ENCODE measurements at regions not wholly inside any gene's neighbourhood (a gene's known extent, or its start where the extent isn't known, plus 50 kb on each side); places are given as distances from the start of the nearest gene placed in this dataset.

GRCh38 chr12:105801351-105801750 lies 337.4 kb downstream of the NUAK1 start:
- H3K9me3 Mint-ChIP-seq = no peaks in the 10 kb centered on the region
- CTCF ChIA-PET = no interaction called here
- H3K4me3 ChIP-seq (ENCODE audit: low read length) = no peak overlapping the region
- no peak for DNase-seq
- no peak for TF ChIP-seq CTCF (IDR thresholded peaks at IDR 0.05)
- no peaks in the 10 kb centered on the region for H3K27me3 Mint-ChIP-seq
- H3K4me1 ChIP-seq (ENCODE audit: insufficient read depth, low read length) = no peaks in the 10 kb centered on the region
- H3K9me3 ChIP-seq (ENCODE audit: control insufficient read depth in 1 of 2, insufficient read depth in 1 of 2, low read length in 2 of 2) = no peaks in the 10 kb centered on the region
- H3K4me3 Mint-ChIP-seq = no peak overlapping the region
- H3K4me1 Mint-ChIP-seq (ENCODE audit: low read depth) = no peaks in the 10 kb centered on the region
- POLR2A ChIA-PET = no interaction called here
- no peaks in the 10 kb centered on the region for H3K36me3 Mint-ChIP-seq (ENCODE audit: low read depth)
- H3K36me3 ChIP-seq (ENCODE audit: insufficient read depth, low read length) = no peaks in the 10 kb centered on the region
- no peak overlapping the region for H3K27ac Mint-ChIP-seq
- no peak for ATAC-seq (ENCODE audit: poor library complexity)
- H3K27ac ChIP-seq (ENCODE audit: low read depth in 1 of 2, low read length in 2 of 2) = no peak overlapping the region
- intact Hi-C loops (cut with DNase I, micrococcal nuclease) = no loop called here
- no peaks in the 10 kb centered on the region for H3K27me3 ChIP-seq (ENCODE audit: control insufficient read depth in 1 of 2, insufficient read depth in 2 of 2, low read length in 2 of 2)

GRCh38 chr12:105803292-105803691 lies 335.5 kb downstream of the NUAK1 start:
- no peaks in the 10 kb centered on the region for H3K27me3 ChIP-seq (ENCODE audit: control insufficient read depth in 1 of 2, insufficient read depth in 2 of 2, low read length in 2 of 2)
- no peak for TF ChIP-seq CTCF (IDR thresholded peaks at IDR 0.05)
- no peak overlapping the region for H3K27ac ChIP-seq (ENCODE audit: low read depth in 1 of 2, low read length in 2 of 2)
- H3K9me3 ChIP-seq (ENCODE audit: control insufficient read depth in 1 of 2, insufficient read depth in 1 of 2, low read length in 2 of 2) = no peaks in the 10 kb centered on the region
- no peak overlapping the region for H3K4me3 Mint-ChIP-seq
- DNase-seq (no peak), ATAC-seq (ENCODE audit: poor library complexity) (no peak)
- H3K9me3 Mint-ChIP-seq = peaks cover 3% of the 10 kb centered on the region
- ChIA-PET POLR2A (no interaction called here), CTCF (no interaction called here)
- H3K27me3 Mint-ChIP-seq = no peaks in the 10 kb centered on the region
- H3K4me1 ChIP-seq (ENCODE audit: insufficient read depth, low read length) = no peaks in the 10 kb centered on the region
- H3K36me3 ChIP-seq (ENCODE audit: insufficient read depth, low read length) = no peaks in the 10 kb centered on the region
- no peaks in the 10 kb centered on the region for H3K4me1 Mint-ChIP-seq (ENCODE audit: low read depth)
- intact Hi-C loops (cut with DNase I, micrococcal nuclease) = no loop called here
- no peak overlapping the region for H3K4me3 ChIP-seq (ENCODE audit: low read length)
- H3K27ac Mint-ChIP-seq = no peak overlapping the region
- H3K36me3 Mint-ChIP-seq (ENCODE audit: low read depth) = no peaks in the 10 kb centered on the region

GRCh38 chr12:105804591-105805265 lies 334.0 kb downstream of the NUAK1 start:
- ATAC-seq (ENCODE audit: poor library complexity) (no peak), DNase-seq (no peak)
- ChIA-PET POLR2A (no interaction called here), CTCF (no interaction called here)
- no peaks in the 10 kb centered on the region for H3K36me3 Mint-ChIP-seq (ENCODE audit: low read depth)
- H3K9me3 Mint-ChIP-seq = peaks cover 3% of the 10 kb centered on the region
- no peaks in the 10 kb centered on the region for H3K27me3 Mint-ChIP-seq
- intact Hi-C loops (cut with DNase I, micrococcal nuclease) = no loop called here
- H3K4me3 Mint-ChIP-seq = no peak overlapping the region
- H3K4me1 Mint-ChIP-seq (ENCODE audit: low read depth) = no peaks in the 10 kb centered on the region
- Histone ChIP-seq H3K9me3 (ENCODE audit: control insufficient read depth in 1 of 2, insufficient read depth in 1 of 2, low read length in 2 of 2) (no peaks in the 10 kb centered on the region), H3K36me3 (ENCODE audit: insufficient read depth, low read length) (no peaks in the 10 kb centered on the region), H3K27ac (ENCODE audit: low read depth in 1 of 2, low read length in 2 of 2) (no peak overlapping the region), H3K4me1 (ENCODE audit: insufficient read depth, low read length) (no peaks in the 10 kb centered on the region), H3K4me3 (ENCODE audit: low read length) (no peak overlapping the region), H3K27me3 (ENCODE audit: control insufficient read depth in 1 of 2, insufficient read depth in 2 of 2, low read length in 2 of 2) (no peaks in the 10 kb centered on the region)
- H3K27ac Mint-ChIP-seq = no peak overlapping the region
- no peak for TF ChIP-seq CTCF (IDR thresholded peaks at IDR 0.05)

Data from CD4-positive, alpha-beta T cell (primary cell).